Activated CD8-positive, alpha-beta memory T cell treated with anti-CD3 and anti-CD28 coated beads, Interleukin-2, amount 10 ng/mL, durations not matched to agents 7 days and 5 days (primary cell): ENCODE measurements at regions not wholly inside any gene's neighbourhood (a gene's known extent, or its start where the extent isn't known, plus 50 kb on each side); places are given as distances from the start of the nearest gene placed in this dataset.

Experiments
- ATAC-seq: fragments of 150-1000 bp; cut with Tn5 transposase; one replicate; pipeline ENCODE4 v1.10.0; 2021; ENCODE audit warnings: moderate library complexity
- CTCF ChIA-PET: fragments of 350-600 bp; sonication (Branson Sonifier 250); formaldehyde crosslinking; loops from one replicate; lab custom pipeline; 2021; ENCODE audit warnings: antibody characterized with exemption; lab: Charles Lee
- DNase-seq: peaks from one replicate; pipeline ENCODE4 v3.0.0-alpha.2; 2020
- H3K27ac Mint-ChIP-seq: one replicate; pipeline ENCODE4 v1.8.0; 2021; ENCODE audit warnings: mild to moderate bottlenecking, mixed read lengths
- H3K27me3 Mint-ChIP-seq: one replicate; pipeline ENCODE4 v1.8.0; 2021; ENCODE audit warnings: mixed read lengths
- H3K36me3 Mint-ChIP-seq: one replicate; pipeline ENCODE4 v1.8.0; 2021; ENCODE audit warnings: mild to moderate bottlenecking, mixed read lengths
- H3K4me1 Mint-ChIP-seq: one replicate; pipeline ENCODE4 v1.8.0; 2021; ENCODE audit warnings: mixed read lengths
- H3K4me3 Mint-ChIP-seq: one replicate; pipeline ENCODE4 v1.8.0; 2021; ENCODE audit warnings: mild to moderate bottlenecking, moderate library complexity, mixed read lengths
- H3K9me3 Mint-ChIP-seq: one replicate; pipeline ENCODE4 v1.8.0; 2022; ENCODE audit warnings: low read depth, mixed read lengths

DNA sequence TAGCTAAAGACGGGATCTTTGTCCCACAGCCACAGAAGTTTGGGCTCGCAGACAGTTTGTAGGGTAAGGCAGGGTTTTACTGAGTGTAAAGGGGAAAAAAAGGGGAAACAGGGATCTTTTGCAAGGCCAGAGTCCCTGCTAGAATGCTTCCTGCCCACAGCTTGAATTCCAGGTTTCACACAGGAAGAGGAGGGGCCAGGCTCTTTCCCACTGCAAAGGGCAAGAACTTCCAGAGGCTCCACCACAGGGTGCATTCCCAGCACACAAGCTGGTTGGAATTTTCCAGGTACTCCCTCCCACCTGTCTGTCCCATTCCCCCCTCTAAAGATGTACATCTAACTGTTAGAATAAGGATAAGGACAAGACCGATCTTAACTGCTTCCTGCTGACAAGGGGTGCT, 1126.9 kb downstream of the KCNT2 start:
- no peak overlapping the region for H3K4me3 Mint-ChIP-seq
- no peaks in the 10 kb centered on the region for H3K27me3 Mint-ChIP-seq
- no peak overlapping the region for H3K27ac Mint-ChIP-seq
- H3K9me3 Mint-ChIP-seq: peaks cover 1% of the 10 kb centered on the region
- ATAC-seq (no peak), DNase-seq (no peak)
- H3K36me3 Mint-ChIP-seq: no peaks in the 10 kb centered on the region
- CTCF ChIA-PET: no interaction called here
- H3K4me1 Mint-ChIP-seq: no peaks in the 10 kb centered on the region

DNA sequence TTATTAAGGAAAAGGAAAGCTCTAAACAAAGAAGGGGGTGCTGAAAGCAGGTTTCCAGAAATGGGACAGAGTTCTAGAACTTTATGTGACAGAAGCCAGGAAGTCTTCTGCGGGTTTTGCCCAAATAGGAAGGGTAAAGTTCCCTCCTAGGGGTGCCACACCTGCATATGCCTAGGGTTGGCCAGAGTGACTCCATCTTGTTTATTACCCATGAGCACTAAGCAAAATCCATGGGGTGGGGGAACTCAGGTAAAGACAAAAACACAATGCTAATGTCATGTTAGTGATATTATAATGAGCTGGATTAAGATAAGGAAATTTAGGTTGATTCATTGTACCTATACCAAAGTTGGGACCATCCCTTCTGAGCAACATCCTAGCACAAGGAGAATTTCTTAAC, 1132.7 kb downstream of the KCNT2 start:
- Mint-ChIP-seq H3K4me3 (no peak overlapping the region), H3K27me3 (no peaks in the 10 kb centered on the region), H3K36me3 (no peaks in the 10 kb centered on the region), H3K27ac (no peak overlapping the region), H3K4me1 (no peaks in the 10 kb centered on the region), H3K9me3 (no peaks in the 10 kb centered on the region)
- no peak for DNase-seq
- CTCF ChIA-PET: no interaction called here
- no peak for ATAC-seq

DNA sequence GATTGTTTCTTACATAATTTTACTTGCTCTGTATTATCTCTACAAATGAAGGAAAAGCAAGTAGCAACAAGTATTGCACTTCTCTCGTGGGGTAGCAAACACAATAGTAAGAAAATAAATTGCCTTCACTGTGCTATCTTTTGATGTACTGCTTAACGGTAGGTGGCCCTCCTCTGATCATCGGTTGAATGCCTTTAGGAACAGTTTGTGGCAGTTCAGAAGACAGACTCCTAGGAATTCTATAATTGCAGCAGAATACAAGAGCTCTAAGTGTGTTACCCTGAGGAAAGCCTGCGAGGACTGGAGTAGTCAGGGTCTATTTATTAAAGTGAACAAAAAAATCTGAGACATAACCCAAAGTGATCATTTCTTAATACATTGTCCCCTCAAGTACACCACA, 1135.9 kb downstream of the KCNT2 start:
- Mint-ChIP-seq H3K4me1 (no peaks in the 10 kb centered on the region), H3K27me3 (no peaks in the 10 kb centered on the region), H3K27ac (no peak overlapping the region)

DNA sequence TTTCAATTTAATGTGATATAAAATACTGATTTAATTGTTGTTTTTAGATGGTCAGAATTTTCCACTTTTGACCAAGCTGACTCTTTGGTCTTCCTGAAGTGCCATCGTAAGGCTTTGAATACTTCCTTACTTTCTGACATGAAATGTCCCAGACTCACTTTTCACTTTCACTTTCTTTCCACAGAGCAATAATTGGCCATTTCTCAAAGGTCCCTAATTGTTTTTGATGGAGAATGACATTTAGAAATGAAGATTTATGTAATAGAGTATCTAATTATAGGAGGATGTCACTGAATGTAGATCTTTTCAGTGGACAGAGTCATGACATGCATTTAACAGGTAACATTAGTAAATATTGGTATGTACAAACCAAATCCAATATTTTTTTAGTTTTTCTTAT, 1141.6 kb downstream of the KCNT2 start:
- H3K9me3 Mint-ChIP-seq: peaks cover under 1% of the 10 kb centered on the region
- no peak overlapping the region for H3K4me3 Mint-ChIP-seq
- no peaks in the 10 kb centered on the region for H3K4me1 Mint-ChIP-seq
- H3K27me3 Mint-ChIP-seq: no peaks in the 10 kb centered on the region
- no peaks in the 10 kb centered on the region for H3K36me3 Mint-ChIP-seq
- DNase-seq (no peak), ATAC-seq (no peak)
- no peak overlapping the region for H3K27ac Mint-ChIP-seq
- CTCF ChIA-PET: no interaction called here

More for the DNA sequence above, 1135.9 kb downstream of the KCNT2 start:
- DNase-seq: no peak
- Mint-ChIP-seq H3K4me3 (no peak overlapping the region), H3K36me3 (no peaks in the 10 kb centered on the region), H3K9me3 (no peaks in the 10 kb centered on the region)
- ATAC-seq: no peak
- CTCF ChIA-PET: no interaction called here

DNA sequence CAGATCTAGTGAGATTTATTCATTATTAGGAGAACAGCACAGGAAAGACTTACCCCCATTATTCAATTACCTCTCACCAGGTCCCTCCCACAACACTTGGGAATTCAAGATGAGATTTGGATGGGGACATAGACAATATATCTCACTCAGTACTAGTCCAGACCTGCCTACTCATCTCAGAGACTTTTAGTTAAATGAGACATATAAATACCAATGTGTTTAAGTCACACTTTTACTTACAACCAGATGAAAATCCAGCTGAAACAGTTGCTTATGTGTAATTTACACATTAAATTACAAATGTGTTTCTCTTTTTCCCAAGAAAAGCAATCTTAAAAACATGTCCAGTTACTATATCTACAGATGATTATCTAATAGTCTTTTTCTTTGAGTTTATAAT, 1145.6 kb downstream of the KCNT2 start:
- CTCF ChIA-PET: no interaction called here
- DNase-seq (no peak), ATAC-seq (no peak)
- H3K27ac Mint-ChIP-seq: no peak overlapping the region
- H3K9me3 Mint-ChIP-seq: peaks cover 2% of the 10 kb centered on the region
- H3K4me3 Mint-ChIP-seq: no peak overlapping the region
- no peaks in the 10 kb centered on the region for H3K4me1 Mint-ChIP-seq
- no peaks in the 10 kb centered on the region for H3K36me3 Mint-ChIP-seq
- no peaks in the 10 kb centered on the region for H3K27me3 Mint-ChIP-seq

DNA sequence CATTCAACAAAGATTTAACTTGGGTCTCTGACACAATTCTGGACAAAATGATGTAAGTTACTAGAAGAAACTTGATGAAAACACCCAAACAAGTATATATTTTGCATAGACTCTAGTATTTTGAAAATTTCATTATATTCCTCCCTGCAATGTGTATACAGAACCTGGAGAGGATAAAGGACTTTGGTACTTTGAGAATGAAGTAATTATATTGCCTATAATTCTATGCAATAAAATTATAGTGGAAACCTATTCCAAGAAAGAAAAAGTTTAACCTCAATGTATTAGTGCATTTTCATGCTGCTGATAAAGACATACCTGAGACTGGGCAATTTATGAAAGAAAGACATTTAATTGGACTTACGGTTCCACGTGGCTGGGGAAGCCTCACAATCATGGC, 1146.1 kb downstream of the KCNT2 start:
- H3K9me3 Mint-ChIP-seq: peaks cover 2% of the 10 kb centered on the region
- no peak for DNase-seq
- H3K36me3 Mint-ChIP-seq: no peaks in the 10 kb centered on the region
- ATAC-seq: no peak
- H3K4me1 Mint-ChIP-seq: no peaks in the 10 kb centered on the region
- no peak overlapping the region for H3K4me3 Mint-ChIP-seq
- no peaks in the 10 kb centered on the region for H3K27me3 Mint-ChIP-seq
- no peak overlapping the region for H3K27ac Mint-ChIP-seq
- CTCF ChIA-PET: no interaction called here

DNA sequence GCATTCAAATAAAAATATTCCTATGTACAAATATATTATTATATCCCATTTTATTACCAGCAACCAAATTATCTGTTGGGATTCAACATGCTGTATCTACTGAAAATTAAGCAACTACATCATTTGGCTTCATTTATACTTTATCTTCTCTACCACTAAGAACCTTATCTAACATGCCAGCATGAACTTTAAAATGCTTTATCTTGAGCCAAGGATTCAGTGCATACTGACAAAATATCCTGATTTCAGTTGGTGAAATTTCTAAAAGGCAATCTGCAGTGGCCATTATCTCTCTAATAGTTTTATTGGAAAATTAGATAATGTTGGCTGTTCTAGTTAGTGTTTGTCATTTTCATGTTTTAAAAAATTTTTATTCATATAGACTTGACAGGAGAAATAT, 1149.9 kb downstream of the KCNT2 start:
- Mint-ChIP-seq H3K36me3 (no peaks in the 10 kb centered on the region), H3K9me3 (peaks cover 2% of the 10 kb centered on the region), H3K4me3 (no peak overlapping the region), H3K4me1 (no peaks in the 10 kb centered on the region), H3K27ac (no peak overlapping the region), H3K27me3 (no peaks in the 10 kb centered on the region)
- no peak for ATAC-seq
- no peak for DNase-seq
- CTCF ChIA-PET: no interaction called here

DNA sequence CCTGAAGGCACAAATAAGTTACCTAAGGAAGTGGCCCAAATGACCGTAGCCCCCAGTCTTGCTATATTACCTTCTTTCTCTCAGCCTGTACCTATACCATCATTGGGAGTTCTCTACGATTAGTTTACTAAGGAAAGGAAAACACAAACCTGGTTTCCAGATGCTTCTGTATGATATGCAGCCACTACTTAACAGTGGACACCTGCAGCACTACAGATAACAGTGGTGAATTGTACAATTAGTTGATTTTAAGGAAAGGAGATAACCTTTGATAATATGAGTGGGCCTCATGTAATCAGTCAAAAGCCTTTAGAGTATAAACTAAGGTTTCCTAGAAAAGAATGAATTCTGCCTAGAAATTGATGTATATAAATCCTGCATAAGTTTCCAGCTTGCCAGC, 1157.4 kb downstream of the KCNT2 start:
- CTCF ChIA-PET: no interaction called here

DNA sequence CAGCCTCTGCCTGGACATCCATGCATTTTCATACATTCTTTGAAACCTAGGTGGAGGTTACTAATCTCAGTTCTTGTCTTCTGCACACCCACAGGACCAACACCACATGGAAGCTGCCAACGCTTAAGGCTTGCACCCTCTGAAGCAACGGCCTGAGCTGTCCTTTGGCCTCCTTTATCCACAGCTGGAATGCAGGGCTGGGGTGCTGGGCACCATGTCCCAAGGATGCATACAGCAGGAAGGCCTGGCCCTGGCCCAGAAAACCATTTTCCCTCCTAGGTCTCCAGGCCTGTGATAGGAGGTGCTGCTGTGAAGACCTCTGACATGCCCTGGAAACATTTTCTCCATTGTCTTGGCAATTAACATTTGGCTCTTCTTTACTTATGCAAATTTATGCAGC, 1168.6 kb downstream of the KCNT2 start:
- Mint-ChIP-seq H3K9me3 (no peaks in the 10 kb centered on the region), H3K27ac (no peak overlapping the region), H3K27me3 (no peaks in the 10 kb centered on the region), H3K36me3 (no peaks in the 10 kb centered on the region), H3K4me3 (no peak overlapping the region), H3K4me1 (no peaks in the 10 kb centered on the region)
- CTCF ChIA-PET: no interaction called here
- no peak for DNase-seq
- no peak for ATAC-seq

More for the DNA sequence above, 1157.4 kb downstream of the KCNT2 start:
- no peaks in the 10 kb centered on the region for H3K27me3 Mint-ChIP-seq
- no peak for DNase-seq
- H3K9me3 Mint-ChIP-seq: no peaks in the 10 kb centered on the region
- H3K4me3 Mint-ChIP-seq: no peak overlapping the region
- no peaks in the 10 kb centered on the region for H3K36me3 Mint-ChIP-seq
- no peaks in the 10 kb centered on the region for H3K4me1 Mint-ChIP-seq
- no peak overlapping the region for H3K27ac Mint-ChIP-seq
- ATAC-seq: no peak

DNA sequence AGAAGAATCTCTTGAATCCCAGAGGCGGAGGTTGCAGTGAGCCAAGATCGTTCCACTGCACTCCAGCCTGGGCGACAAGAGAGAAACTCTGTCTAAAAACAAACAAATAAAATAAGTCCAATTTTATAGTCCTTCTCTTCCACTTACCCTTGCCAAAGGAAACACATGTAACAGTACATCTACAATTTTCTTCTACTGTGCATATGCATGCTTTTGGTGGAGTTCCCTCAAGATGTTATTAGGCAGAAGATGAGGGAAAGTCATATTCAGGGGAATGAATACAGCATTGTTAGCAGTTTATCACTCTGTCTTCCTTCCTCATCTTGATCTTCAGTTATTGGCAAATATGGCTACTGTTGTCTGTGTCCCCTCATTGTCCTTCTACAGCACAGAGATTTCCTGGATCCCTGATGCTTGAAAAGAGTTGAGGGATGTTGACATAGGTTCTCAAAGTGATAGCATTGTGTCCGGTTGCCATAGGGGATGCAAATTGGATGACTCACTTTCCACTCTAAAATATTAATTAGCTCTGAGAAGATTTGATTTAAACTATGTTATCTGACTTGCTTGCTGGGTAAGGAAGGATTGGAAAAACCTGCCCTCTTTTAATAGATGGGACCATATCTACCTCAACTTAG, 1173.6 kb downstream of the KCNT2 start:
- no peaks in the 10 kb centered on the region for H3K36me3 Mint-ChIP-seq
- no peaks in the 10 kb centered on the region for H3K9me3 Mint-ChIP-seq
- CTCF ChIA-PET: interaction anchor here (0.7 kb wide), 1 partner anchor 33 kb away, joined by 3 read pairs; no protein-coding TSS in a partner anchor

DNA sequence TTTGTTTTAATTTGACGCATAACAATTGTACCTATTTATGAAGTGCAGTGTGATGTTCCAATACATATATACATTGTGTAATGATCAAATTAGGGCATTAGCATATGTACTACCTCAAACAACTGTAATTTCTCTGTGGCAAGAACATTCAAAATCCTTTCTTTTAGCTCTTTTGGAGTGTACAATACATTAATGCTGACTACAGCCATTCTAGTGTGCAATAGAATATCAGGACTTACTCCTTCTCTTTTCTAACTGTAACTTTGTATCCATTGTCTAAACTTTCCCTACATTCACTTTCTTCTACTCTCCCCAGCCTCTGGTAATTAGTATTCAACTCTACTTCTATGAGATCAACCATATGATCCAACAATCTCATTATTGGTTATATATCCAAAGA, 1177.4 kb downstream of the KCNT2 start:
- Mint-ChIP-seq H3K27me3 (no peaks in the 10 kb centered on the region), H3K36me3 (no peaks in the 10 kb centered on the region), H3K4me1 (no peaks in the 10 kb centered on the region), H3K4me3 (no peak overlapping the region), H3K27ac (no peak overlapping the region), H3K9me3 (no peaks in the 10 kb centered on the region)
- DNase-seq: no peak
- no peak for ATAC-seq
- CTCF ChIA-PET: no interaction called here

More for the DNA sequence above, 1173.6 kb downstream of the KCNT2 start:
- Mint-ChIP-seq H3K4me1 (no peaks in the 10 kb centered on the region), H3K27ac (no peak overlapping the region), H3K4me3 (no peak overlapping the region), H3K27me3 (no peaks in the 10 kb centered on the region)
- ATAC-seq: no peak
- DNase-seq: no peak

DNA sequence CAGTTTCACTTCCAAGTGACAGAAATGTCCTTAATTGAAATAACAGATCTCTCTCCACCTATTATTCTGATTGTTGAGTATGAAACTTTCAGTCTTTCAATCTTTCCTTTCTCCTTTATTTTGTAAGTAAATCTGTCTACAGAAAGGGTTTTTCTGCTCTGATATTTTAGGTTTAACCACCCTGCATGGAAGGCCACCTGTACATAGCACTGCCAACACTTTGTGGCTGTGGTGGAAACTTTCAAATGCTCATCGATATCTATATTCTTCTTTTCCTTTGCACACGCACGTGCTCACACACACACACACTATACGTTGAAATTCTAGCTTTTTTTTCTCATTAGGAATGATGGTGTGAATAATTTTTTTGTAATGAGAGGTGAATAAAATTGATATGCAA, 1179.3 kb downstream of the KCNT2 start:
- ATAC-seq (no peak), DNase-seq (no peak)
- H3K36me3 Mint-ChIP-seq: no peaks in the 10 kb centered on the region
- CTCF ChIA-PET: no interaction called here
- no peaks in the 10 kb centered on the region for H3K27me3 Mint-ChIP-seq
- H3K4me1 Mint-ChIP-seq: no peaks in the 10 kb centered on the region
- H3K27ac Mint-ChIP-seq: no peak overlapping the region
- no peaks in the 10 kb centered on the region for H3K9me3 Mint-ChIP-seq
- no peak overlapping the region for H3K4me3 Mint-ChIP-seq

DNA sequence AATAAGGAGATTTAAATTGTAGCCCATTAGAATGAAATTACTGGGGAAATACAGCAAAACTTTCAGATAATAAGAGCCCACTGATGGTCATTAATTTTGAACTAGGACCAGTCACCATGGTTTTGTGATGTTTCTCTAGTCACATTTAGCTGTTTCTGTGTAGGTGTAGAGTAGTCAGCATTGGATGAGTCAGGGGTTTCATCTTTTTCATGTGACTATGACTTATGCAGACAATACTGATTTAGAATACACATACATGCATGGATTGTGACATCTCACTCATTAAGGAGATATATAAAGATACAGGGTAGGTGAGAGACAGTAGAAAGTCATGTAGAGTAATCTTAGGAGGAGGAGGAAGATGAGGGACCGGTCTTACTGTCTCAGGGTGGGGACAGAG, 1192.7 kb downstream of the KCNT2 start:
- H3K36me3 Mint-ChIP-seq: no peaks in the 10 kb centered on the region
- no peaks in the 10 kb centered on the region for H3K4me1 Mint-ChIP-seq
- CTCF ChIA-PET: no interaction called here
- H3K27ac Mint-ChIP-seq: no peak overlapping the region
- DNase-seq (no peak), ATAC-seq (no peak)
- no peaks in the 10 kb centered on the region for H3K27me3 Mint-ChIP-seq
- H3K4me3 Mint-ChIP-seq: no peak overlapping the region
- H3K9me3 Mint-ChIP-seq: no peaks in the 10 kb centered on the region

DNA sequence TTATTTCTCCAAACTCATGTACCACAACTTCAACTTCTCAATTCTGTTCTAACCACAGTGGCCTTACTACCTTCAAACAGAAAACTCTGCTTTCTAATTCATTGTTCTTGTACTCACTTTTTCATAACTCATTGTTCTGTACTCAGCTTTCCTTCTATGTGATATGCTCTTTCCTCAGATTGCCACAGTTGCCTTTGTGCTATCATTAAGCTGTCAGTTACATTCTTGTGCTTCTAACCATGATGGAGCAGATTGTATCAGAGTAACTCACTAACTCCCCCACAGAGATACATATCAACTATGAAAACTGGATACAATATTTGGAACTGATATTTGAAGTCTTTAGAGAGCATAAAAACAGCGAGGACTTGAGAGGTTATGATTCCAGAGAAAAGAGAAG, 1213.7 kb downstream of the KCNT2 start:
- CTCF ChIA-PET: no interaction called here
- H3K36me3 Mint-ChIP-seq: no peaks in the 10 kb centered on the region
- no peak overlapping the region for H3K4me3 Mint-ChIP-seq
- H3K9me3 Mint-ChIP-seq: no peaks in the 10 kb centered on the region
- H3K4me1 Mint-ChIP-seq: no peaks in the 10 kb centered on the region
- DNase-seq (no peak), ATAC-seq (no peak)
- H3K27ac Mint-ChIP-seq: no peak overlapping the region
- H3K27me3 Mint-ChIP-seq: no peaks in the 10 kb centered on the region

DNA sequence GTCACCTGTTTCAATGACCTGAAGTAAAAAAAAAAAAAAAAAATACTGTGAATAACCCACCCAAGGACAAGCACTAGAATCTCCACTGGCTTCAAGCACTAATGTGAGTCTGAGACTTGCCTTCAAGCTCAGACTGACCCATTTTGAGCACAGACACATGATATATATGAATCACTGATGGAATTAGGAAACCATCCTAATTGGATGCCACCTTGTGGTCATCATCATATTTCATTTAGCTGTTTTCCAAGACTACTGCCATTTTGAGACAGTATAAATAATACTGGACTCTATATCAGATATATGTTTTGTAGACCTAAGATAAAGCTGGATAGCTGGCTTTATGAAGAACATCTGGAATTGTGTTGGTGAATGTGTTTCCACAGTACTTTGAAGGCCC, 1232.0 kb downstream of the KCNT2 start:
- no peak for DNase-seq
- H3K27ac Mint-ChIP-seq: no peak overlapping the region
- H3K27me3 Mint-ChIP-seq: no peaks in the 10 kb centered on the region
- no peaks in the 10 kb centered on the region for H3K9me3 Mint-ChIP-seq
- H3K4me3 Mint-ChIP-seq: no peak overlapping the region
- H3K36me3 Mint-ChIP-seq: no peaks in the 10 kb centered on the region
- no peaks in the 10 kb centered on the region for H3K4me1 Mint-ChIP-seq
- CTCF ChIA-PET: interaction anchor here (0.7 kb wide), 1 partner anchor 978 kb away, joined by 3 read pairs; no protein-coding TSS in a partner anchor
- ATAC-seq: no peak
